ENCODE measurements at regions not wholly inside any gene's neighbourhood (a gene's known extent, or its start where the extent isn't known, plus 50 kb on each side); places are given as distances from the start of the nearest gene placed in this dataset.
"Not testable (repeated sequence)": the region's sequence is repeated elsewhere in the genome, so short reads cannot be mapped to it uniquely, and the experiment has no call there.

GRCh38 chr18:1657876-1658275 lies 753.2 kb downstream of the ADCYAP1 start:
- no peak overlapping the region for H3K4me3 Mint-ChIP-seq
- ATAC-seq (ENCODE audit: low read depth in 2 of 2) (no peak), DNase-seq (no peak)
- no peak overlapping the region for H3K27ac Mint-ChIP-seq
- no peaks in the 10 kb centered on the region for H3K4me1 Mint-ChIP-seq
- peaks cover 0 to 4% (median 0%) of the 10 kb centered on the region in 7 donors for H3K9me3 Mint-ChIP-seq
- no peaks in the 10 kb centered on the region for H3K36me3 Mint-ChIP-seq
- peaks cover 0 to 12% (median 0%) of the 10 kb centered on the region in 3 donors for H3K27me3 Mint-ChIP-seq

GRCh38 chr18:1658908-1659566 lies 754.4 kb downstream of the ADCYAP1 start:
- DNase-seq (no peak), ATAC-seq (ENCODE audit: low read depth in 2 of 2) (no peak)
- H3K4me1 Mint-ChIP-seq = no peaks in the 10 kb centered on the region
- H3K27me3 Mint-ChIP-seq = peaks cover 0 to 12% (median 0%) of the 10 kb centered on the region in 3 donors
- no peak overlapping the region for H3K27ac Mint-ChIP-seq
- peaks cover 0 to 4% (median 0%) of the 10 kb centered on the region in 7 donors for H3K9me3 Mint-ChIP-seq
- no peaks in the 10 kb centered on the region for H3K36me3 Mint-ChIP-seq
- no peak overlapping the region for H3K4me3 Mint-ChIP-seq

- Mint-ChIP-seq H3K27ac (no peak overlapping the region), H3K4me3 (no peak overlapping the region), H3K4me1 (no peaks in the 10 kb centered on the region), H3K36me3 (no peaks in the 10 kb centered on the region), H3K27me3 (peaks cover 0 to 8% (median 0%) of the 10 kb centered on the region in 3 donors), H3K9me3 (peaks cover 0 to 2% (median 0%) of the 10 kb centered on the region in 7 donors)
- peak; percentile 0 for DNase-seq
- no peak for ATAC-seq (ENCODE audit: low read depth in 2 of 2)
These were observed 759.4 kb downstream of the ADCYAP1 start for GRCh38 chr18:1663879-1664705.

- H3K4me1 Mint-ChIP-seq = no peaks in the 10 kb centered on the region
- no peaks in the 10 kb centered on the region for H3K36me3 Mint-ChIP-seq
- H3K27ac Mint-ChIP-seq = no peak overlapping the region
- no peak for ATAC-seq (ENCODE audit: low read depth in 2 of 2)
- H3K9me3 Mint-ChIP-seq = peaks cover 0 to 4% (median 0%) of the 10 kb centered on the region in 7 donors
- no peak for DNase-seq
- no peak overlapping the region for H3K4me3 Mint-ChIP-seq
- peaks cover 0 to 5% (median 0%) of the 10 kb centered on the region in 3 donors for H3K27me3 Mint-ChIP-seq
These were observed 760.4 kb downstream of the ADCYAP1 start for GRCh38 chr18:1665079-1665478.

GRCh38 chr18:1668279-1668678 lies 763.6 kb downstream of the ADCYAP1 start:
- H3K4me1 Mint-ChIP-seq = no peaks in the 10 kb centered on the region

GRCh38 chr18:1671710-1672109 lies 767.0 kb downstream of the ADCYAP1 start:
- not testable (repeated sequence) for H3K36me3 Mint-ChIP-seq; DNase-seq; H3K4me3 Mint-ChIP-seq; ATAC-seq (ENCODE audit: low read depth in 2 of 2); H3K27ac Mint-ChIP-seq; H3K4me1 Mint-ChIP-seq; H3K27me3 Mint-ChIP-seq
- H3K9me3 Mint-ChIP-seq = peaks cover 2 to 25% (median 3%) of the 10 kb centered on the region in 7 donors

More at GRCh38 chr18:1668279-1668678, 763.6 kb downstream of the ADCYAP1 start:
- no peak for DNase-seq
- no peak for ATAC-seq (ENCODE audit: low read depth in 2 of 2)
- H3K4me3 Mint-ChIP-seq = no peak overlapping the region
- peaks cover 2 to 25% (median 3%) of the 10 kb centered on the region in 7 donors for H3K9me3 Mint-ChIP-seq
- H3K27ac Mint-ChIP-seq = no peak overlapping the region
- H3K36me3 Mint-ChIP-seq = no peaks in the 10 kb centered on the region
- no peaks in the 10 kb centered on the region for H3K27me3 Mint-ChIP-seq

- H3K9me3 Mint-ChIP-seq = peaks cover 0 to 8% (median 2%) of the 10 kb centered on the region in 7 donors
- DNase-seq = no peak
- no peak overlapping the region for H3K4me3 Mint-ChIP-seq
- no peak for ATAC-seq (ENCODE audit: low read depth in 2 of 2)
- H3K4me1 Mint-ChIP-seq = no peaks in the 10 kb centered on the region
- no peaks in the 10 kb centered on the region for H3K27me3 Mint-ChIP-seq
- no peak overlapping the region for H3K27ac Mint-ChIP-seq
- no peaks in the 10 kb centered on the region for H3K36me3 Mint-ChIP-seq
These were observed 771.7 kb downstream of the ADCYAP1 start for GRCh38 chr18:1676387-1676786.

GRCh38 chr18:1680108-1680507 lies 775.4 kb downstream of the ADCYAP1 start:
- H3K4me3 Mint-ChIP-seq = no peak overlapping the region
- H3K27ac Mint-ChIP-seq = no peak overlapping the region
- ATAC-seq (ENCODE audit: low read depth in 2 of 2) = no peak
- H3K27me3 Mint-ChIP-seq = no peaks in the 10 kb centered on the region
- DNase-seq = no peak
- H3K36me3 Mint-ChIP-seq = no peaks in the 10 kb centered on the region
- H3K9me3 Mint-ChIP-seq = peaks cover 0 to 2% (median 0%) of the 10 kb centered on the region in 7 donors
- no peaks in the 10 kb centered on the region for H3K4me1 Mint-ChIP-seq

GRCh38 chr18:1691863-1692262 lies 787.2 kb downstream of the ADCYAP1 start:
- no peaks in the 10 kb centered on the region for H3K27me3 Mint-ChIP-seq
- no peaks in the 10 kb centered on the region for H3K4me1 Mint-ChIP-seq
- no peaks in the 10 kb centered on the region for H3K36me3 Mint-ChIP-seq
- no peak overlapping the region for H3K27ac Mint-ChIP-seq
- DNase-seq (no peak), ATAC-seq (ENCODE audit: low read depth in 2 of 2) (no peak)
- peaks cover 0 to 9% (median 1%) of the 10 kb centered on the region in 7 donors for H3K9me3 Mint-ChIP-seq
- H3K4me3 Mint-ChIP-seq = no peak overlapping the region

- no peaks in the 10 kb centered on the region for H3K36me3 Mint-ChIP-seq
- peaks cover 0 to 5% (median 0%) of the 10 kb centered on the region in 7 donors for H3K9me3 Mint-ChIP-seq
- H3K4me1 Mint-ChIP-seq = no peaks in the 10 kb centered on the region
- DNase-seq (no peak), ATAC-seq (ENCODE audit: low read depth in 2 of 2) (no peak)
- no peaks in the 10 kb centered on the region for H3K27me3 Mint-ChIP-seq
- H3K4me3 Mint-ChIP-seq = no peak overlapping the region
- no peak overlapping the region for H3K27ac Mint-ChIP-seq
These were observed 803.3 kb downstream of the ADCYAP1 start for GRCh38 chr18:1708006-1708405.

- no peak overlapping the region for H3K4me3 Mint-ChIP-seq
- DNase-seq = no peak
- no peaks in the 10 kb centered on the region for H3K36me3 Mint-ChIP-seq
- H3K4me1 Mint-ChIP-seq = no peaks in the 10 kb centered on the region
- H3K27ac Mint-ChIP-seq = no peak overlapping the region
- H3K9me3 Mint-ChIP-seq = peaks cover 0 to 2% (median 0%) of the 10 kb centered on the region in 7 donors
- ATAC-seq (ENCODE audit: low read depth in 2 of 2) = no peak
- no peaks in the 10 kb centered on the region for H3K27me3 Mint-ChIP-seq
These were observed 805.4 kb downstream of the ADCYAP1 start for GRCh38 chr18:1710114-1710513.

- ATAC-seq (ENCODE audit: low read depth in 2 of 2) = no peak
These were observed 827.5 kb downstream of the ADCYAP1 start for GRCh38 chr18:1732143-1732542.

GRCh38 chr18:1746131-1746530 lies 825.2 kb downstream of the METTL4 start:
- Mint-ChIP-seq H3K27me3 (no peaks in the 10 kb centered on the region), H3K4me1 (no peaks in the 10 kb centered on the region)
- ATAC-seq (ENCODE audit: low read depth in 2 of 2) = no peak

More at GRCh38 chr18:1732143-1732542, 827.5 kb downstream of the ADCYAP1 start:
- Mint-ChIP-seq H3K27ac (no peak overlapping the region), H3K36me3 (no peaks in the 10 kb centered on the region), H3K9me3 (peaks cover 0 to 5% (median 0%) of the 10 kb centered on the region in 7 donors), H3K27me3 (no peaks in the 10 kb centered on the region), H3K4me1 (no peaks in the 10 kb centered on the region), H3K4me3 (no peak overlapping the region)
- no peak for DNase-seq

GRCh38 chr18:1751249-1751648 lies 820.1 kb downstream of the METTL4 start:
- no peaks in the 10 kb centered on the region for H3K36me3 Mint-ChIP-seq
- no peaks in the 10 kb centered on the region for H3K4me1 Mint-ChIP-seq
- H3K27me3 Mint-ChIP-seq = no peaks in the 10 kb centered on the region
- ATAC-seq (ENCODE audit: low read depth in 2 of 2) = no peak
- no peak overlapping the region for H3K4me3 Mint-ChIP-seq
- no peak for DNase-seq
- no peak overlapping the region for H3K27ac Mint-ChIP-seq
- peaks cover 0 to 5% (median 0%) of the 10 kb centered on the region in 7 donors for H3K9me3 Mint-ChIP-seq

More at GRCh38 chr18:1746131-1746530, 825.2 kb downstream of the METTL4 start:
- DNase-seq = no peak
- Mint-ChIP-seq H3K36me3 (no peaks in the 10 kb centered on the region), H3K27ac (no peak overlapping the region), H3K9me3 (peaks cover 0 to 3% (median 0%) of the 10 kb centered on the region in 7 donors), H3K4me3 (no peak overlapping the region)

All from naive B cell (primary cell).